Retinal pigment epithelial cell (primary cell): ENCODE measurements at regions not wholly inside any gene's neighbourhood (a gene's known extent, or its start where the extent isn't known, plus 50 kb on each side); places are given as distances from the start of the nearest gene placed in this dataset.

Experiments
- DNase-seq: peaks from one replicate; pipeline ENCODE4 v3.0.0-alpha.2; 2010; ENCODE audit warnings: low read depth
- H3K4me3 ChIP-seq: 2 replicates; pipeline ENCODE4 v1.5.1; 2011; ENCODE audit warnings: mild to moderate bottlenecking, low read length, control low read depth, moderate library complexity
- TF ChIP-seq, protein P1 (sequence below): conservative IDR thresholded peaks from 2 replicates; pipeline ENCODE4 v1.5.1; 2011; ENCODE audit warnings: low read depth, low read length, control low read depth, inconsistent platforms

DNA sequence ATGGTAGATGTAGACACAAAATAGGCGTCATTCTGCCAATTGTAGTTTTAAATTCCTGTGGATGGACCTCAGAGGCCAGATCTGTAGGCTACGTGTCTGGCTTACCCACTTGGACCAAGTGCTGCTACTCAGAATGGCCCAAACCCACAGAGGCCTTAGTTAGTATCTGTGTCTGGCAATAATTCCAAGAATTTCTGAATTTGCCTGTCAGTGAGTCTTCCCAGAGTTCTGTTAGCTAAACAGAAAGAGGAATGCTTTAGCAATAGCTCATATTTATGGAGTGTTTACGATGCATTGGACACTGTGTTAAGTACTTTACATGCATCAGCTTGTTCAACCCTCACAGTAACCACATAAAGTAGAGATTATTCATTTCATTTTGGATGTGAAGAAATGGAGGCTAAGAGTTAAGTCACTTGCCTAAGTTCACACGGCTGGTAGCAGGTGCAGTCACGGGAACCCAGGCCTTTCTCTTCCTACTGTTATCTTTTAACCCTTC, 231.8 kb downstream of the PTEN start:
- no peak overlapping the region for H3K4me3 ChIP-seq
- no peak for DNase-seq
- TF ChIP-seq, protein P1, sequence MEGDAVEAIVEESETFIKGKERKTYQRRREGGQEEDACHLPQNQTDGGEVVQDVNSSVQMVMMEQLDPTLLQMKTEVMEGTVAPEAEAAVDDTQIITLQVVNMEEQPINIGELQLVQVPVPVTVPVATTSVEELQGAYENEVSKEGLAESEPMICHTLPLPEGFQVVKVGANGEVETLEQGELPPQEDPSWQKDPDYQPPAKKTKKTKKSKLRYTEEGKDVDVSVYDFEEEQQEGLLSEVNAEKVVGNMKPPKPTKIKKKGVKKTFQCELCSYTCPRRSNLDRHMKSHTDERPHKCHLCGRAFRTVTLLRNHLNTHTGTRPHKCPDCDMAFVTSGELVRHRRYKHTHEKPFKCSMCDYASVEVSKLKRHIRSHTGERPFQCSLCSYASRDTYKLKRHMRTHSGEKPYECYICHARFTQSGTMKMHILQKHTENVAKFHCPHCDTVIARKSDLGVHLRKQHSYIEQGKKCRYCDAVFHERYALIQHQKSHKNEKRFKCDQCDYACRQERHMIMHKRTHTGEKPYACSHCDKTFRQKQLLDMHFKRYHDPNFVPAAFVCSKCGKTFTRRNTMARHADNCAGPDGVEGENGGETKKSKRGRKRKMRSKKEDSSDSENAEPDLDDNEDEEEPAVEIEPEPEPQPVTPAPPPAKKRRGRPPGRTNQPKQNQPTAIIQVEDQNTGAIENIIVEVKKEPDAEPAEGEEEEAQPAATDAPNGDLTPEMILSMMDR, result no peak

DNA sequence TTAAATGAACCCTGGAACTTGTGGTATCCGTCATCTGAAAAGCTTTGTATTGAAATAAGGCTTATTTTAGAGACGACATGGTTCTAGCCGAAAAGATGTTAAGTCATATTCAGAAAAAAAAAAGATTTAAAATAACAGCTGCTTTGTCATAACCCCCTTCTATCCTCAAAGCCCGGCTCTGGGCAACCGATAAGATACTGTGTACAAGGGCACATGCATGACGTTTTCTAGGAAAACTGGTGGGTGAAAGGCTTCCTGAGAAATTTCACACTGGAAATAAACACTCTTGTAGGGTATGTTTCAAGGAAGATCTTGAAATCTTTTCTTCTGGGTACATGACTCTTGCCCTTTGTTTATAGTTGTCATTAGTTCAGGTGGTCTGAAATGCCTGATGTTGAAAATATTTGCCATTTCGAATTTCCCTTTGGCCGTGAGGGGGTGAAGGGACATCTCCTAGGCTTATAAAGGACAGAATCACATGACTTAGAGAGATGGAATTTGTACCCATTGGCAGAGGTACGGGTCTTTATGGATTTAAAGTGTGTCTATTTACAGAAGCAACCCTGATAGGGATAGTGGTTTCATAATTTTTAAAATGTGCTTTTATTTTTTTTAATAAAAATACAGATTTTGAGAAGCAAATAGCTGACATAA, 232.5 kb downstream of the PTEN start:
- TF ChIP-seq, protein P1, result no peak
- H3K4me3 ChIP-seq, result no peak overlapping the region
- DNase-seq, result no peak

DNA sequence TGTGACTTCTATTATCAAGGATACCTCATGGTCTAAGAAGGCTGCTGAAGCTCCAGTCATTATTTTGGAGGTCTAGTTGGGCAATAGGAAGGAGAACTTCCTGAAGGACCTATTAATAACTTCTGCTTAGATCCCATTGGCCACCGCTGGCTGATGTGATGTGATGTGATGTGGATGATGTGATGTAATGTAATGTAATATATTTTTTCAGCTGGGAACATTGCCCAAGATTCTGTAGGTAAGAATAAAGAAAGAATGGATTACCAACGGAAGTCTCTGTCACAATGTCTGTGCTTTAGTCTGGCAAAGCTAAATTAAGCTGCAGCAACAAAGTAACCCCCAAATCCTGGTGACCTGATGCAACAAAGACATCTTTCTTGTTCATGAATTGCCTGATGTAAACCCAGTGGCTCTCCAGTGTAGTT, 233.7 kb downstream of the PTEN start:
- no peak overlapping the region for H3K4me3 ChIP-seq
- no peak for DNase-seq
- TF ChIP-seq, protein P1, result no peak

DNA sequence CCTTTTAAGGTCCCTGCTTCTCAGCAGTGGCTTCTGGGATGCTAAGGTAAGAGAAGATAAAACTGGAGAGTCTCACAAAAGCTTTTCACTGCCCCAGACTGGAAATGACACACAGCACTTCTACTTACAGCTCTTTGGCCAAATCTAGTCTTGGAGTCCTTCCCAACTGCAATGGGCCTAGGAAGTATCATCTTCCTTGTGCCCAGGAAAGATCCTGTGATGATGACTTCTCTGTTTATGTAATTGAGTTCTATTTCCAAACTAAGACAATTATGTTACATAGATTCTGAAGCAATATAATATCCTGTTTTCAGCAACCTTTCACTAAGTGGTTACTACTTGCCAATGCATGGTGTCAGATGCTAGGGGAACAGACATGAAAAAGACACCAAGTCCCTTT, 234.1 kb downstream of the PTEN start:
- H3K4me3 ChIP-seq, result no peak overlapping the region
- TF ChIP-seq, protein P1, result no peak
- DNase-seq, result no peak

DNA sequence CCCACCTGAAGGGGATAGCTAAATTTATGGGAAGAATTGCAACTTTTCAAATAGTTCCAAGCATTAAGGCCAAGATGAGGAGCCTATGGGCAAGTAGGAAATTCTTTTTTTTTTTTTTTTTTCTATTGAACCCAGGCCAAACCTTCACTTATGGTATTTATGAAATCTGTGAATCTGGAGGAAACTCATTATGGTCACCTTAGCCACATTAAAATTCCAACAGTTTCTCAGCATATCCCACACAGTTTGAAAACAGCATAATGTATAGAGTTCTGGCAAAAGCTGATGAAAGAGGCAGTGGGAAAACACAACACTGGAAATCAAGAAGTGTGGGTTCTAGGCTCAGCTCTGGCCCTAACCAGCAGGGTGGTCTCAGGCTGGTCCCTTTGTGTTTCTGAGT, 236.9 kb downstream of the PTEN start:
- no peak overlapping the region for H3K4me3 ChIP-seq
- no peak for DNase-seq
- TF ChIP-seq, protein P1, result no peak

DNA sequence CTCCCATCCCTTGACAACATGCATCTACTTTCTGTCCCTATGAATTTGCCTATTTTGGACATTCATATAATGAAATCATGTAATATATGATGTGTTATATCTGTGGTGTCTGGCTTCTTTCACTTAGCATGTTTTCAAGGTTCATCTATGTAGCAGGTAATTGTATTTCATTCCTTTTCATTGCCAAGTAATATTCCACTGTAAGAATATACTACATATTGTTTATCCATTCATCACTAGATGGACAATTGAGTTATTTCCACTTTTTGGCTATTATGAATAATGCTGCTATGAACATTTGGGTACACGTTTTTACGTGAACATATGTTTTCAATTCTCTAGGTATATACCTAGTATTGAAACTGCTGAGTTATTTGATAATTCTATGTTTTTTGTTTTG, 238.2 kb downstream of the PTEN start:
- H3K4me3 ChIP-seq, result no peak overlapping the region
- no peak for DNase-seq
- TF ChIP-seq, protein P1, result no peak

DNA sequence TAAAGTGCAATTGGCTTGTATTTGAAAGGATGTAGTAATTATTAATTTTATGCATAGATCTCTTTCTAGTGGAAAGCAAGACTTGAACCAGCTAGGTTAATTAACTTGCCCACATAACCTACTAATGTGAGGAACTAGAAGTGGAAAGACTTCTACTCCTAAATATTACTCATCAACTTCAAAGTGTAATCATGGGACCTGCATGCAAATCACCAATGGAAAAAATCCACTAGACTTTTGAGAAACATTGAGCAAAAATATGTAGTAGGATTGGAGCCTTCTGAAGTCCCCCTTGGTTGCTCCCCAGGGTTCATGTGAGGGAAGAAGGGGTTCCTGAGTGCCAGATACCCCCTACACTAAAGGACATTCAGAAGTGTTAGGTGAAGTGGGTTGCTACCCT, 240.2 kb downstream of the PTEN start:
- TF ChIP-seq, protein P1, result no peak
- no peak overlapping the region for H3K4me3 ChIP-seq
- no peak for DNase-seq
